Stimulated activated naive CD8-positive, alpha-beta T cell treated with anti-CD3 and anti-CD28 coated beads, Interleukin-15, Interleukin-2, amounts not matched to agents 100 ng/mL and 50 ng/mL, for 24 hours (primary cell): ENCODE measurements at regions not wholly inside any gene's neighbourhood (a gene's known extent, or its start where the extent isn't known, plus 50 kb on each side); places are given as distances from the start of the nearest gene placed in this dataset.

Experiments used
- H3K27ac Mint-ChIP-seq: one replicate; pipeline ENCODE4 v1.8.0; 2021; ENCODE audit warnings: mild to moderate bottlenecking, mixed read lengths
- H3K27me3 Mint-ChIP-seq: one replicate; pipeline ENCODE4 v1.8.0; 2021; ENCODE audit warnings: mixed read lengths
- H3K36me3 Mint-ChIP-seq: one replicate; pipeline ENCODE4 v1.8.0; 2021; ENCODE audit warnings: low read depth, mixed read lengths
- H3K4me1 Mint-ChIP-seq: one replicate; pipeline ENCODE4 v1.8.0; 2021; ENCODE audit warnings: low read depth, mixed read lengths
- H3K4me3 Mint-ChIP-seq: one replicate; pipeline ENCODE4 v1.8.0; 2021; ENCODE audit warnings: mild to moderate bottlenecking, mixed read lengths
- H3K9me3 Mint-ChIP-seq: one replicate; pipeline ENCODE4 v1.8.0; 2021; ENCODE audit warnings: mixed read lengths

- Mint-ChIP-seq H3K9me3 (no peaks in the 10 kb centered on the region), H3K27me3 (no peaks in the 10 kb centered on the region), H3K36me3 (no peaks in the 10 kb centered on the region), H3K4me3 (no peak overlapping the region), H3K4me1 (no peaks in the 10 kb centered on the region), H3K27ac (no peak overlapping the region)
Observed at GRCh38 chr4:163747293-163747692, 252.8 kb downstream of the TMA16 start.

GRCh38 chr4:163747886-163748285, 253.4 kb downstream of the TMA16 start:
- Mint-ChIP-seq H3K4me3 (no peak overlapping the region), H3K27me3 (no peaks in the 10 kb centered on the region), H3K9me3 (no peaks in the 10 kb centered on the region), H3K4me1 (no peaks in the 10 kb centered on the region), H3K27ac (no peak overlapping the region), H3K36me3 (no peaks in the 10 kb centered on the region)

GRCh38 chr4:163748449-163748848, 254.0 kb downstream of the TMA16 start:
- no peak overlapping the region for H3K4me3 Mint-ChIP-seq
- H3K27ac Mint-ChIP-seq = no peak overlapping the region
- H3K4me1 Mint-ChIP-seq = no peaks in the 10 kb centered on the region
- H3K27me3 Mint-ChIP-seq = no peaks in the 10 kb centered on the region
- no peaks in the 10 kb centered on the region for H3K9me3 Mint-ChIP-seq
- H3K36me3 Mint-ChIP-seq = no peaks in the 10 kb centered on the region

GRCh38 chr4:163755013-163755412, 260.5 kb downstream of the TMA16 start:
- Mint-ChIP-seq H3K4me3 (no peak overlapping the region), H3K27me3 (no peaks in the 10 kb centered on the region), H3K36me3 (no peaks in the 10 kb centered on the region), H3K27ac (no peak overlapping the region), H3K9me3 (no peaks in the 10 kb centered on the region), H3K4me1 (no peaks in the 10 kb centered on the region)

GRCh38 chr4:163757219-163757618, 262.7 kb downstream of the TMA16 start:
- no peaks in the 10 kb centered on the region for H3K36me3 Mint-ChIP-seq
- H3K27ac Mint-ChIP-seq = no peak overlapping the region
- no peaks in the 10 kb centered on the region for H3K4me1 Mint-ChIP-seq
- no peak overlapping the region for H3K4me3 Mint-ChIP-seq
- H3K27me3 Mint-ChIP-seq = no peaks in the 10 kb centered on the region
- H3K9me3 Mint-ChIP-seq = no peaks in the 10 kb centered on the region

GRCh38 chr4:163758032-163758431, 263.5 kb downstream of the TMA16 start:
- H3K4me1 Mint-ChIP-seq = no peaks in the 10 kb centered on the region
- H3K36me3 Mint-ChIP-seq = no peaks in the 10 kb centered on the region

GRCh38 chr4:163762741-163763140, 268.3 kb downstream of the TMA16 start:
- H3K36me3 Mint-ChIP-seq = no peaks in the 10 kb centered on the region
- no peak overlapping the region for H3K27ac Mint-ChIP-seq
- H3K9me3 Mint-ChIP-seq = no peaks in the 10 kb centered on the region
- no peak overlapping the region for H3K4me3 Mint-ChIP-seq
- no peaks in the 10 kb centered on the region for H3K4me1 Mint-ChIP-seq
- peaks cover 4% of the 10 kb centered on the region for H3K27me3 Mint-ChIP-seq

More at GRCh38 chr4:163758032-163758431, 263.5 kb downstream of the TMA16 start:
- Mint-ChIP-seq H3K27me3 (no peaks in the 10 kb centered on the region), H3K9me3 (no peaks in the 10 kb centered on the region), H3K4me3 (no peak overlapping the region), H3K27ac (no peak overlapping the region)

- peaks cover 4% of the 10 kb centered on the region for H3K27me3 Mint-ChIP-seq
- H3K4me3 Mint-ChIP-seq = no peak overlapping the region
- no peaks in the 10 kb centered on the region for H3K9me3 Mint-ChIP-seq
- H3K4me1 Mint-ChIP-seq = no peaks in the 10 kb centered on the region
- H3K36me3 Mint-ChIP-seq = no peaks in the 10 kb centered on the region
- H3K27ac Mint-ChIP-seq = no peak overlapping the region
Observed at GRCh38 chr4:163764569-163764968, 270.1 kb downstream of the TMA16 start.

- Mint-ChIP-seq H3K4me3 (no peak overlapping the region), H3K36me3 (no peaks in the 10 kb centered on the region), H3K4me1 (no peaks in the 10 kb centered on the region), H3K9me3 (no peaks in the 10 kb centered on the region), H3K27ac (no peak overlapping the region), H3K27me3 (peaks cover 7% of the 10 kb centered on the region)
Observed at GRCh38 chr4:163768014-163768413, 273.5 kb downstream of the TMA16 start.

- no peaks in the 10 kb centered on the region for H3K4me1 Mint-ChIP-seq
- H3K27me3 Mint-ChIP-seq = peaks cover 9% of the 10 kb centered on the region
- no peaks in the 10 kb centered on the region for H3K36me3 Mint-ChIP-seq
- no peak overlapping the region for H3K4me3 Mint-ChIP-seq
- no peak overlapping the region for H3K27ac Mint-ChIP-seq
- H3K9me3 Mint-ChIP-seq = no peaks in the 10 kb centered on the region
Observed at GRCh38 chr4:163772238-163772637, 277.7 kb downstream of the TMA16 start.

GRCh38 chr4:163773940-163774339, 279.4 kb downstream of the TMA16 start:
- no peaks in the 10 kb centered on the region for H3K36me3 Mint-ChIP-seq
- H3K4me1 Mint-ChIP-seq = no peaks in the 10 kb centered on the region
- no peaks in the 10 kb centered on the region for H3K9me3 Mint-ChIP-seq
- H3K27ac Mint-ChIP-seq = no peak overlapping the region
- H3K4me3 Mint-ChIP-seq = no peak overlapping the region
- H3K27me3 Mint-ChIP-seq = peaks cover 9% of the 10 kb centered on the region

- Mint-ChIP-seq H3K4me1 (no peaks in the 10 kb centered on the region), H3K36me3 (no peaks in the 10 kb centered on the region), H3K27me3 (peaks cover 7% of the 10 kb centered on the region), H3K27ac (no peak overlapping the region), H3K9me3 (no peaks in the 10 kb centered on the region), H3K4me3 (no peak overlapping the region)
Observed at GRCh38 chr4:163776957-163777356, 282.5 kb downstream of the TMA16 start.

GRCh38 chr4:163781726-163782125, 287.2 kb downstream of the TMA16 start:
- H3K27ac Mint-ChIP-seq = no peak overlapping the region
- H3K4me1 Mint-ChIP-seq = no peaks in the 10 kb centered on the region
- no peaks in the 10 kb centered on the region for H3K27me3 Mint-ChIP-seq
- H3K36me3 Mint-ChIP-seq = no peaks in the 10 kb centered on the region
- peaks cover 5% of the 10 kb centered on the region for H3K9me3 Mint-ChIP-seq
- no peak overlapping the region for H3K4me3 Mint-ChIP-seq

- Mint-ChIP-seq H3K27me3 (peaks cover 3% of the 10 kb centered on the region), H3K36me3 (no peaks in the 10 kb centered on the region), H3K9me3 (no peaks in the 10 kb centered on the region), H3K27ac (no peak overlapping the region), H3K4me1 (no peaks in the 10 kb centered on the region), H3K4me3 (no peak overlapping the region)
Observed at GRCh38 chr4:163790231-163790630, 295.7 kb downstream of the TMA16 start.

- H3K4me1 Mint-ChIP-seq = no peaks in the 10 kb centered on the region
- H3K4me3 Mint-ChIP-seq = no peak overlapping the region
- H3K27ac Mint-ChIP-seq = no peak overlapping the region
- no peaks in the 10 kb centered on the region for H3K27me3 Mint-ChIP-seq
- no peaks in the 10 kb centered on the region for H3K9me3 Mint-ChIP-seq
- no peaks in the 10 kb centered on the region for H3K36me3 Mint-ChIP-seq
Observed at GRCh38 chr4:163795885-163796284, 301.4 kb downstream of the TMA16 start.

- H3K4me3 Mint-ChIP-seq = no peak overlapping the region
- no peaks in the 10 kb centered on the region for H3K9me3 Mint-ChIP-seq
- H3K36me3 Mint-ChIP-seq = no peaks in the 10 kb centered on the region
- no peak overlapping the region for H3K27ac Mint-ChIP-seq
- H3K27me3 Mint-ChIP-seq = no peaks in the 10 kb centered on the region
- no peaks in the 10 kb centered on the region for H3K4me1 Mint-ChIP-seq
Observed at GRCh38 chr4:163804001-163804400, 309.5 kb downstream of the TMA16 start.
